ENCODE measurements at regions not wholly inside any gene's neighbourhood (a gene's known extent, or its start where the extent isn't known, plus 50 kb on each side); places are given as distances from the start of the nearest gene placed in this dataset.

GRCh38 chr2:71811157-71811556, 336.5 kb downstream of the CYP26B1 start:
- H3K4me1 Mint-ChIP-seq (ENCODE audit: unreplicated experiment) = peaks cover 4% of the 10 kb centered on the region
- TF ChIP-seq CTCF (IDR thresholded peaks at IDR 0.05) = no peak
- no peaks in the 10 kb centered on the region for H3K36me3 Mint-ChIP-seq (ENCODE audit: unreplicated experiment)

GRCh38 chr2:71807581-71808451, 339.8 kb downstream of the CYP26B1 start:
- peak; percentile 77 for DNase-seq (ENCODE audit: extremely low spot score, unreplicated experiment)
- Mint-ChIP-seq H3K27ac (ENCODE audit: unreplicated experiment) (no peak overlapping the region), H3K4me1 (ENCODE audit: unreplicated experiment) (peaks cover 3% of the 10 kb centered on the region), H3K27me3 (ENCODE audit: unreplicated experiment) (no peaks in the 10 kb centered on the region), H3K36me3 (ENCODE audit: unreplicated experiment) (no peaks in the 10 kb centered on the region), H3K4me3 (ENCODE audit: unreplicated experiment) (no peak overlapping the region), H3K9me3 (ENCODE audit: unreplicated experiment) (no peaks in the 10 kb centered on the region)
- no peak for TF ChIP-seq CTCF (IDR thresholded peaks at IDR 0.05)

More at GRCh38 chr2:71811157-71811556, 336.5 kb downstream of the CYP26B1 start:
- no peak overlapping the region for H3K4me3 Mint-ChIP-seq (ENCODE audit: unreplicated experiment)
- no peak overlapping the region for H3K27ac Mint-ChIP-seq (ENCODE audit: unreplicated experiment)
- H3K27me3 Mint-ChIP-seq (ENCODE audit: unreplicated experiment) = no peaks in the 10 kb centered on the region
- peak; percentile 53 for DNase-seq (ENCODE audit: extremely low spot score, unreplicated experiment)
- no peaks in the 10 kb centered on the region for H3K9me3 Mint-ChIP-seq (ENCODE audit: unreplicated experiment)

- Mint-ChIP-seq H3K27ac (ENCODE audit: unreplicated experiment) (no peak overlapping the region), H3K4me1 (ENCODE audit: unreplicated experiment) (peaks cover 3% of the 10 kb centered on the region), H3K27me3 (ENCODE audit: unreplicated experiment) (no peaks in the 10 kb centered on the region), H3K9me3 (ENCODE audit: unreplicated experiment) (no peaks in the 10 kb centered on the region), H3K4me3 (ENCODE audit: unreplicated experiment) (no peak overlapping the region), H3K36me3 (ENCODE audit: unreplicated experiment) (no peaks in the 10 kb centered on the region)
- TF ChIP-seq CTCF (IDR thresholded peaks at IDR 0.05) = no peak
- peak; percentile 63 for DNase-seq (ENCODE audit: extremely low spot score, unreplicated experiment)
Observed at GRCh38 chr2:71806432-71806831, 341.2 kb downstream of the CYP26B1 start.

- no peak for TF ChIP-seq CTCF (IDR thresholded peaks at IDR 0.05)
- no peaks in the 10 kb centered on the region for H3K9me3 Mint-ChIP-seq (ENCODE audit: unreplicated experiment)
- peaks cover 6% of the 10 kb centered on the region for H3K4me1 Mint-ChIP-seq (ENCODE audit: unreplicated experiment)
- no peak overlapping the region for H3K4me3 Mint-ChIP-seq (ENCODE audit: unreplicated experiment)
- peak; percentile 53 for DNase-seq (ENCODE audit: extremely low spot score, unreplicated experiment)
- no peak overlapping the region for H3K27ac Mint-ChIP-seq (ENCODE audit: unreplicated experiment)
- no peaks in the 10 kb centered on the region for H3K36me3 Mint-ChIP-seq (ENCODE audit: unreplicated experiment)
- H3K27me3 Mint-ChIP-seq (ENCODE audit: unreplicated experiment) = no peaks in the 10 kb centered on the region
Observed at GRCh38 chr2:71804281-71804751, 343.3 kb downstream of the CYP26B1 start.

- peaks cover 6% of the 10 kb centered on the region for H3K4me1 Mint-ChIP-seq (ENCODE audit: unreplicated experiment)
Observed at GRCh38 chr2:71803398-71803797, 344.3 kb downstream of the CYP26B1 start.

More at GRCh38 chr2:71803398-71803797, 344.3 kb downstream of the CYP26B1 start:
- H3K4me3 Mint-ChIP-seq (ENCODE audit: unreplicated experiment) = no peak overlapping the region
- TF ChIP-seq CTCF (IDR thresholded peaks at IDR 0.05) = no peak
- no peaks in the 10 kb centered on the region for H3K36me3 Mint-ChIP-seq (ENCODE audit: unreplicated experiment)
- H3K27me3 Mint-ChIP-seq (ENCODE audit: unreplicated experiment) = no peaks in the 10 kb centered on the region
- H3K9me3 Mint-ChIP-seq (ENCODE audit: unreplicated experiment) = no peaks in the 10 kb centered on the region
- H3K27ac Mint-ChIP-seq (ENCODE audit: unreplicated experiment) = no peak overlapping the region
- no peak for DNase-seq (ENCODE audit: extremely low spot score, unreplicated experiment)

Measured in osteocyte (in vitro differentiated cells).